Neural cell (in vitro differentiated cells): ENCODE measurements at regions not wholly inside any gene's neighbourhood (a gene's known extent, or its start where the extent isn't known, plus 50 kb on each side); places are given as distances from the start of the nearest gene placed in this dataset.

Experiments used
- CTCF ChIP-seq: fragments of 450-650 bp; IDR thresholded peaks from 2 replicates; pipeline ENCODE4 v1.5.1; 2014; ENCODE audit warnings: antibody characterized with exemption, mild to moderate bottlenecking, moderate library complexity; ENCODE audit not compliant: poor library complexity, severe bottlenecking
- EP300 ChIP-seq: fragments of 450-650 bp; conservative IDR thresholded peaks from 2 replicates; pipeline ENCODE4 v1.6.1; 2014; ENCODE audit warnings: antibody characterized with exemption, mild to moderate bottlenecking, moderate library complexity; ENCODE audit not compliant: poor library complexity, severe bottlenecking
- EZH2 ChIP-seq: fragments of 200-600, 300-800 bp; shearing (Covaris generic), sonication (generic); IDR thresholded peaks from 2 replicates; pipeline ENCODE4 v1.6.1; 2014; ENCODE audit warnings: antibody characterized with exemption, low read length, borderline replicate concordance, mild to moderate bottlenecking; ENCODE audit not compliant: insufficient read depth, poor library complexity, severe bottlenecking
- MXI1 ChIP-seq: fragments of 450-650 bp; conservative IDR thresholded peaks from 2 replicates; pipeline ENCODE4 v1.6.1; 2014; ENCODE audit warnings: antibody characterized with exemption, mild to moderate bottlenecking; ENCODE audit not compliant: poor library complexity, severe bottlenecking
- POLR2AphosphoS5 ChIP-seq: IDR thresholded peaks from 2 replicates; pipeline ENCODE4 v1.6.1; 2012
- RAD21 ChIP-seq: fragments of 450-650 bp; conservative IDR thresholded peaks from 2 replicates; pipeline ENCODE4 v1.6.1; 2014; ENCODE audit warnings: antibody characterized with exemption, mild to moderate bottlenecking, moderate library complexity
- REST ChIP-seq: IDR thresholded peaks from 2 replicates; pipeline ENCODE4 v1.6.1; 2012; ENCODE audit warnings: borderline replicate concordance
- SMC3 ChIP-seq: fragments of 450-650 bp; conservative IDR thresholded peaks from 2 replicates; pipeline ENCODE4 v1.6.1; 2014; ENCODE audit warnings: antibody characterized with exemption, mild to moderate bottlenecking, moderate library complexity; ENCODE audit not compliant: poor library complexity

DNA sequence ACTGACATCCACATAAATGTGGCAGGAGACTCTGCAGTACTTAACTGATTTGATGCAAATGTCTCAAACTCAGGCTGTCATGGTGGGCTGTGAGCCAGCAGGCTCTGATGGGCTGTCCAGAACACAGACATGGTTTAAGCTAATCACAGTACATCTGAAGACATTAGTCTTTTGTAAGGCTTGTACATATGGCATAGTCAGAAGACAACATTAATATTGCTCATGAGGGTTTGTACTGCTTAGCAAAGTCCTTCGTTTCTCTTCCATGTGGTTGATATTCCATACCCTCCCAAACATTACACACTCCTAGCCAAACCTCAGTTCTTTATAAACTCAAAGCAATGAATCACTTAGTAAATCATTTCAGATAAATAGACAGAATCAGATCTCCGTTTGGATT, 330.6 kb downstream of the RND3 start:
- no peak for TF ChIP-seq CTCF
- no peak for TF ChIP-seq SMC3
- no peak for TF ChIP-seq RAD21
- no peak for TF ChIP-seq EP300
- no peak for TF ChIP-seq EZH2
- TF ChIP-seq REST = no peak
- TF ChIP-seq POLR2AphosphoS5 = no peak
- no peak for TF ChIP-seq MXI1
